Thymus (tissue), 11 donors: ENCODE measurements at regions not wholly inside any gene's neighbourhood (a gene's known extent, or its start where the extent isn't known, plus 50 kb on each side); places are given as distances from the start of the nearest gene placed in this dataset.

Experiments used
- DNase-seq, 9 donors: peaks; one replicate each; pipeline ENCODE4 v3.0.0-alpha.2; 2013; ENCODE audit warnings: low spot score in 9 of 9, low read depth in 6 of 9, missing footprints in 1 of 9
- H3K27ac ChIP-seq, 2 donors: one replicate each; pipeline ENCODE4 v1.5.1; 2013; ENCODE audit warnings: control low read depth in 1 of 2, low read depth in 1 of 2, low read length in 1 of 2, mild to moderate bottlenecking in 1 of 2, moderate library complexity in 1 of 2
- H3K27me3 ChIP-seq, 2 donors: one replicate each; pipeline ENCODE4 v1.5.1; 2013; ENCODE audit warnings: low read length in 1 of 2; ENCODE audit not compliant: control insufficient read depth in 2 of 2, insufficient read depth in 1 of 2
- H3K36me3 ChIP-seq, 2 donors: one replicate each; pipeline ENCODE4 v1.5.1; 2013; ENCODE audit warnings: low read length in 1 of 2, mild to moderate bottlenecking in 1 of 2, moderate library complexity in 1 of 2; ENCODE audit not compliant: control insufficient read depth in 2 of 2, insufficient read depth in 2 of 2
- H3K4me1 ChIP-seq, 2 donors: one replicate each; pipeline ENCODE4 v1.5.1; 2013; ENCODE audit warnings: low read length in 2 of 2; ENCODE audit not compliant: control insufficient read depth in 2 of 2, insufficient read depth in 2 of 2
- H3K4me3 ChIP-seq, 2 donors: one replicate each; pipeline ENCODE4 v1.5.1; 2013; ENCODE audit warnings: low read length in 2 of 2, control low read depth in 1 of 2, mild to moderate bottlenecking in 1 of 2
- H3K9me3 ChIP-seq, 2 donors: one replicate each; pipeline ENCODE4 v1.5.1; 2013; ENCODE audit warnings: low read length in 1 of 2, mild to moderate bottlenecking in 1 of 2; ENCODE audit not compliant: control insufficient read depth in 2 of 2, insufficient read depth in 1 of 2
- WGBS: extraction: QIAGEN DNeasy Blood & Tissue Kit; methylation state at CpG from one replicate; pipeline ENCODE4 v1.1.7; 2013; 5-methylcytosine and 5-hydroxymethylcytosine counted together
- donor health status: healthy.

DNA sequence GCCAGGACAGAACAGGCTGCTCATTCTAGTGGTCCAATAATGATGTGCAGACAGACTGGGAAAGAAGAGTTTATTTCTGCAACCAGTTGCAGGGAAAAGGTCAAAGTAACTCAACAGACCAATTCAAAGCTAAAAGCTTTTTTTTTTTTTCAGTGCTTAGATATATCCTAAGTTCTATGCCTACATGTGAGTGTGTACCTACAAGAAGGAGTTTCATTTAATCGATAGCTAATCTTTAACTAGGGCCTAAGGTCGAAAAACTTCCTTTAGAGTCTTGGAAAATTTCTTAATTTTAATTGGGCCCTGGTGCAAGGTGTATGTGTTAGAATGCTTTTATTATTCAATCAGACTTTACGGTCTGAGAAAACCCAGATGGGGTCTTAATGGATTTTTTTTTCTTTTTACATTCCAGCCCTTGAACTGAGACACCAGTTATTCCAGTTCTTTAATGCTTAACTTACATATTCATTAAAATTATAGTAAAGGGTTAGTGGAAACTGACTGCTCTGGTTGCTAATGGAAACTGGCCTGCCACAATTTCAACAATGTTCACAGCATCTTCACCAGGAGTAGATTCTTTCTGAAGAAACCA lies 365.3 kb downstream of the MTRR start:
- H3K36me3 ChIP-seq, result no peaks in the 10 kb centered on the region
- no peaks in the 10 kb centered on the region for H3K27me3 ChIP-seq

DNA sequence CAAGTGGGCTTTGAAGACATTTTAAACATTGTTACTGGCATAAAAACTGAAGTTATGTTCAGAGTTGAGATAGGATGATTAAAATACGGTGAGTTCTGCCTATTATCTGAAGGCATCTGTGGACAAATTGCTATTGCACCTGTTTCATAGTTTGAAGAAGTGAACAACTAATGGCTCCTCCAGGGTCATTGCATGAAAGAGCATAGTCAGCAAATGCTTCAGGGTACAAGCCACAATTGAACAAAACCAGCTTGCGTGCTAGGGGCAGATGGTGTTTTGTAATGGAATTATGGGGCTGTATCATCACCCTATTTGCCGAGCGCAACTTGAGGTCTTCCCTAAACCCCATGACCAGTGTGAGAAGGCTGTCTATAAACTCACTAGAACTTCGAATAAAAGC lies 369.1 kb downstream of the MTRR start:
- H3K36me3 ChIP-seq, result no peaks in the 10 kb centered on the region
- WGBS, result 97% methylated on average over 5 of the region's 5 CpGs
- no peak overlapping the region for H3K27ac ChIP-seq
- no peak for DNase-seq
- no peak overlapping the region for H3K4me3 ChIP-seq
- H3K4me1 ChIP-seq, result no peaks in the 10 kb centered on the region
- H3K9me3 ChIP-seq, result no peaks in the 10 kb centered on the region
- no peaks in the 10 kb centered on the region for H3K27me3 ChIP-seq

More for the DNA sequence above, 365.3 kb downstream of the MTRR start:
- no peak for DNase-seq
- no peaks in the 10 kb centered on the region for H3K9me3 ChIP-seq
- H3K27ac ChIP-seq, result no peak overlapping the region
- H3K4me1 ChIP-seq, result no peaks in the 10 kb centered on the region
- no peak overlapping the region for H3K4me3 ChIP-seq
- WGBS, result 88% methylated on average over 3 of the region's 3 CpGs

DNA sequence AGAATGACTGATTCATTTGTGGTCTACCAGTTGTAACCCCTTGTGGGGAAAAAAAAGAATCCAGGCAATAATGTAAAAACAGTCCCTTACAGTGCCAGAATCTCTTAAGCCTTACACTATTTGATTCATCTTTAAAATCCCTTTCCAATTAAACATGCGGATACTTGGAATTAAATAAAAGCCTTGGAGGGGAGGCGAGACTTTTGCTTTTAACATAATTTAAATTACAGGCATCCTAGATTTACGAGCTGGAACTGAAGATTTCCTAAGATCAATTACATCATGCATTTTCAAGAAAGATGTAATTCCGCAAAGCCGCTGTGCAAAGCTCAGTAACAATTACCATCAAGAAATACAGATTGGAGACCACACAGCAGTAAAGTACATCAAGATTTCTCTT lies 370.2 kb downstream of the MTRR start:
- no peak for DNase-seq
- H3K9me3 ChIP-seq, result no peaks in the 10 kb centered on the region
- H3K27ac ChIP-seq, result no peak overlapping the region
- no peaks in the 10 kb centered on the region for H3K36me3 ChIP-seq
- no peak overlapping the region for H3K4me3 ChIP-seq
- 93% methylated on average over 5 of the region's 5 CpGs for WGBS
- H3K27me3 ChIP-seq, result no peaks in the 10 kb centered on the region
- no peaks in the 10 kb centered on the region for H3K4me1 ChIP-seq

DNA sequence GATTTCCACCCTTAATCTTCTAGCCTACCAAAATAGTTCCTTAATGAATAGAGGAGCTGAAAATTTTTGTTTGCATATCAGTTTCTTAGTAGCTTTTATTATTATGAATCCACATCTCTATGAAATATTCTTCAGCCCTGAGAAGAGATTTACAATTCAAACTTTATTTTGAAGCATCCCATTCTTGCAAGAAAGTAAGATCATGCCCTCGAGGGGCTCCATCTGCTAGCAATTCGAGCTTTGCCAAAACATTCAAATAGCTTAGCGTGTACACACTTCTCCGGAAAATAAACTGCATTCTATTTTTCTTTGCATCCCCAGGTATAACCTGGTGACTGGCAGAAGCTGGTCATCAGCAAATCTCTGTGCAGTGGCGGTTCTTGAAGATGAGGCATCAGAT lies 370.7 kb downstream of the MTRR start:
- WGBS, result 86% methylated on average over 5 of the region's 5 CpGs

DNA sequence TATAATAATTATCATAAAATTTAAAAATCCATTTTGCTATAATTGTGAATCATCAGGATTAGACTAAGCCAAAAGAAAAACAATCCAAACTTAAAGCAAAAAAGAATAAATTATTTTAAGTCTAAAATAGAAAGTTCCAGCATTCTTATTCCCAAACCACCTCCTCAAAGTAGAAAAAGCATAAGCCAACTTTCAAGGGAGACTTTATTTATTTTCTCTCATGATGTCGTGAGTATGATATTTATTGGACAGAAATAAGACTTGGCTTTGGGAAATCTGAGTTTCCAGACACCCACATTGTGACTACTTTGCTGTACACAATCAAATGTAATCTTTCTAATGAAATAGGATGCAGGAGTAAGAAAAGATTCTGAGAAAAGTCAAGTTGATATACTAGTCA lies 372.1 kb downstream of the MTRR start:
- Histone ChIP-seq H3K27ac (no peak overlapping the region), H3K9me3 (no peaks in the 10 kb centered on the region), H3K27me3 (no peaks in the 10 kb centered on the region), H3K4me3 (no peak overlapping the region), H3K36me3 (no peaks in the 10 kb centered on the region), H3K4me1 (no peaks in the 10 kb centered on the region)
- 0% methylated on average over 1 of the region's 1 CpG for WGBS
- no peak for DNase-seq

More for the DNA sequence above, 370.7 kb downstream of the MTRR start:
- DNase-seq, result no peak
- Histone ChIP-seq H3K4me1 (no peaks in the 10 kb centered on the region), H3K27me3 (no peaks in the 10 kb centered on the region), H3K4me3 (no peak overlapping the region), H3K27ac (no peak overlapping the region), H3K9me3 (no peaks in the 10 kb centered on the region), H3K36me3 (no peaks in the 10 kb centered on the region)

DNA sequence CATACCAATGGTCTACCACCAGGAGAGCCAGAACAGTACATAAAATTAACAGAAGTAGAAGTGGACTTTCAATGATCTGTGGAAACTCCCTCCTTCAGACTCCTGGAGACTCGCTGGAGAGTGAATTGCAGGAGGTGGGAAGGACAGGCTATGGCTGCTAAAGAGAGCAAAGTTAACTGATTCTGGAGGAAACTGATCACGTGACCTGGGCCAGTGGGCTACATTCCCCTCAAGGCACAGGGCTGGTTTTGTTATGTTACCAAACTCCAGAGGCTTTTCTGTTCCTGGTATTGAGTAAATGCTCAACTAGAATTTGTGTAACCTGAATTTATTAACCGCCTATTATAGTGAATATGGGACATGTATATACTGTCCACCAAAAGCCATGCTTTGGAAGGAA lies 372.6 kb downstream of the MTRR start:
- no peak for DNase-seq
- H3K9me3 ChIP-seq, result no peaks in the 10 kb centered on the region
- WGBS, result 87% methylated on average over 3 of the region's 3 CpGs

DNA sequence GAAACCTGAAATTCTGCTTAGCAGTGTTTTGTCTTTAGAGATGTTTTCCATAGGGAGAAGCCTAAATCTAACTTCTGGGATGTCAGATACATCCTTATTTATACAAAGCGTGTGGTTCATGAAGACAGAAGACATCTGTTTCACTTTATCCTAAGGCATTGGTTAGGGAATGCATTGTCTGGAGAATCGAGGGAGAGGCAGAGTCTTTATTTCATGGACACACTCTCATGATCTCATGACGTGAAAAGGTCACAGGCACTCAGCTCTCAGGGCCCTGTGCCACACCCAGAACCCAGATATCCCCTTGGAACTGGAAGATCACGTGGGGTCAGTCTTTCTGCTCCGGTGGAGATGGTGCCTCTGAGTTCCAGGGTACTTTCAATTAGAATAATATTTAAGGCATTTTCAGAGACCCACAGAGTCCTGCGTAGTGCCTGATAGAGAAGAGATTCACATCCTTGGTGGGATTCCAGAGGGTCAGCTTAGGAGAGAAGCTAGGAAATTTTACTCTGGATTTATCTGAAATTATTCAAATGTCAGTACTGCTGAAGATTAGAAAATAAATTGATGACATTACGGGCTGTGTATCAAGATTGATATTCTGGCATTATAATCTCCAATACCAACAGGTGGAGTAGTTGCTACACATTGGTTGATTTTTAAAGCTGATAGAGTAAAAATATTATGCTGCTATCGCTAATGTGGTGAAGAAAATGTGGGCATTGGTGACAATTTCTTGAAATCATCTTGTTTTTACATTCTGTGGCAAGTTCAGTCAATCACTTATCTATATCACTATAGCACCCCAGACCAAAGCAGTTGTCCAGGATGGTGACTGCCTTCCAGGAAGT lies 378.3 kb downstream of the MTRR start:
- Histone ChIP-seq H3K9me3 (no peaks in the 10 kb centered on the region), H3K4me1 (no peaks in the 10 kb centered on the region), H3K27me3 (no peaks in the 10 kb centered on the region), H3K4me3 (no peak overlapping the region), H3K36me3 (no peaks in the 10 kb centered on the region), H3K27ac (no peak overlapping the region)
- no peak for DNase-seq
- whole genome bisulfite sequencing, result 74% methylated on average over 8 of the region's 8 CpGs

More for the DNA sequence above, 372.6 kb downstream of the MTRR start:
- Histone ChIP-seq H3K27me3 (no peaks in the 10 kb centered on the region), H3K27ac (no peak overlapping the region), H3K4me3 (no peak overlapping the region), H3K36me3 (no peaks in the 10 kb centered on the region), H3K4me1 (no peaks in the 10 kb centered on the region)

DNA sequence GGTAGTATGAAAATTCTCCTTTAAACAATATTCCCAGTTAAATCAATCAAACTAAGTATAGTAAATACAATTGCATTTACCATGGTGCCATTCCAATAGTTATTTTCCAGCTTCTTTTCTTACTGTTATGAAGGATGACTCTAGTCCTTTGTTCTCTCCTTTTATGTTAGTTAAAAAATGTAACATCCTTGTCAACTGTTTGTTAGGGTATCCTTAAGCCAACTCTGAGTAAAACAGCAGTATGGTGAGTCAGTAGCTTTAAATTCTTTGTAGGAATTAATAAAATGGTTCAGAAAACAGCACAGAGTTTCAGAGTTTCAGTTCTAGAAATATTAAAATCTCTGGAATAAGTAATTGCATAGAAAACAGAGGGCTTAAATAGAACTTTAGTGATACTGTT lies 384.4 kb downstream of the MTRR start:
- H3K4me1 ChIP-seq, result no peaks in the 10 kb centered on the region

DNA sequence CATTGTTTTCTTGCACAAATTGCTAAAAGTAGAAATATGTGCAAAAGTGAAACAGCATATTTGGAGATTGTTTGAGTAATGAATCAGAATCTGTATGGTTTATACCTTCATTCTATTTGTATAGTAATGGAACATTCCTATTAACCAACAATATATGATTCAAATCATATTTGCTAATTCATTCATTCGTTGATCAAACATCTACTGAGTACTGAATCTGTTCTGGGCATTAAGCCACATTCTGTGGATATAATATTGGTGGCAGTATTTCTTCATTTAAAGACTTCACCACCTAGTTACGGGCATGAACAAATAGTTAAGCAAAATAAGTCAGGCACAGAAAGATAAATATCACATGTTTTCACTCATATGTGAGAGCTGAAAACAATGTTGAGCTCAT lies 385.7 kb downstream of the MTRR start:
- H3K27me3 ChIP-seq, result no peaks in the 10 kb centered on the region
- no peaks in the 10 kb centered on the region for H3K36me3 ChIP-seq
- H3K9me3 ChIP-seq, result no peaks in the 10 kb centered on the region
- no peaks in the 10 kb centered on the region for H3K4me1 ChIP-seq
- no peak for DNase-seq
- H3K4me3 ChIP-seq, result no peak overlapping the region
- H3K27ac ChIP-seq, result no peak overlapping the region
- 49% methylated on average over 2 of the region's 2 CpGs for WGBS

More for the DNA sequence above, 384.4 kb downstream of the MTRR start:
- H3K27ac ChIP-seq, result no peak overlapping the region
- no peaks in the 10 kb centered on the region for H3K36me3 ChIP-seq
- H3K27me3 ChIP-seq, result no peaks in the 10 kb centered on the region
- no peaks in the 10 kb centered on the region for H3K9me3 ChIP-seq
- no peak overlapping the region for H3K4me3 ChIP-seq
- no peak for DNase-seq
